Right ventricle myocardium superior (tissue), 1 donor: ENCODE measurements at regions not wholly inside any gene's neighbourhood (a gene's known extent, or its start where the extent isn't known, plus 50 kb on each side); places are given as distances from the start of the nearest gene placed in this dataset.

Experiments used
- ATAC-seq: fragments of 200-7000 bp; cut with Tn5 transposase; one replicate; pipeline ENCODE4 v1.9.1; 2020; ENCODE audit warnings: mild to moderate bottlenecking; ENCODE audit not compliant: poor library complexity
- DNase-seq: peaks from one replicate; pipeline ENCODE4 v3.0.0-alpha.2; 2020
- intact Hi-C: fragments of 100-400 bp; cut with DNase I; formaldehyde crosslinking; loops from one replicate; pipeline ENCODE4 v1.11.2; 2022
- donor health status: DM: no; HTN: yes; CAD: no; lungs with severe emphysema.

- DNase-seq (no peak), ATAC-seq (no peak)
- intact Hi-C loops = no loop called here
These were observed 659.7 kb upstream of the SALL3 start for GRCh38 chr18:78319961-78320360.

GRCh38 chr18:78321402-78321801 lies 658.2 kb upstream of the SALL3 start:
- intact Hi-C loops = no loop called here
- DNase-seq (no peak), ATAC-seq (no peak)

DNA sequence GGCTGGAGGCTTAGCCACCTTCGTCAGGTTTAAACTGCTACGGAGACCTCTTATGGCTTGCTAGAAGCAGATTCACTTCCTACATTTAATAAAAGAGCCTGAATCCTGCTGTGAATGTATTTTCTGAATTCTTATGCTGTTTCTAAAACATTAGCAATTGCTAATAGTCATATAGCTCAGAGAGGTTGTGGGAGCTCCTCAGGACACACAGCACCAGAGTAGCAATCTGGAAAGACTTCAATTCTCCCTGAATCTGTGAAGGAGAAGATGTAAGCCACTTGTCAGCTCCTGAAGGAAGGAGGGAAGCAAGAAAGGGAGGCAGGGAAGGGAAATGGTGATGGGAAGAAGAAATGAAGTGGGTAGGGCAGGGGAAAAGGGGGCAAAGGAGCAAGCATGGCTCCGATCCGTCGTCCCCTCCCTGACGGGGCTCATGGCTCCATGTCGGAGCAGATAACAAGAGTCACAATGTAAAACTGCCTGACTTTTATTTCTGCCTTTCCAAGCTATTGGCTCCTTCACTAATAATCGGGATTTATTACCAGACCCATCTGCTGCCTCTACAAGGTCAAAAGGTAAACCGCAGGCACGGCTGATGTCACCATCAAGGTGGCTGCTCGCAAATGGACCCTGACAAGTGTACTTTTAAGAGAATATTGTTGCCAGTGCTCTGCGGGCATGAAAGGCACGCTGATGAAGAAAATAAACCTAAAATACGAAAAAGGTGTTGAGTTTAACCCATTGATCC lies 656.0 kb upstream of the SALL3 start:
- intact Hi-C loops = no loop called here
- DNase-seq = no peak
- no peak for ATAC-seq

- DNase-seq (no peak), ATAC-seq (no peak)
- intact Hi-C loops = no loop called here
These were observed 652.0 kb upstream of the SALL3 start for GRCh38 chr18:78327643-78328042.

- ATAC-seq (no peak), DNase-seq (no peak)
- intact Hi-C loops = no loop called here
These were observed 648.9 kb upstream of the SALL3 start for GRCh38 chr18:78330766-78331165.

DNA sequence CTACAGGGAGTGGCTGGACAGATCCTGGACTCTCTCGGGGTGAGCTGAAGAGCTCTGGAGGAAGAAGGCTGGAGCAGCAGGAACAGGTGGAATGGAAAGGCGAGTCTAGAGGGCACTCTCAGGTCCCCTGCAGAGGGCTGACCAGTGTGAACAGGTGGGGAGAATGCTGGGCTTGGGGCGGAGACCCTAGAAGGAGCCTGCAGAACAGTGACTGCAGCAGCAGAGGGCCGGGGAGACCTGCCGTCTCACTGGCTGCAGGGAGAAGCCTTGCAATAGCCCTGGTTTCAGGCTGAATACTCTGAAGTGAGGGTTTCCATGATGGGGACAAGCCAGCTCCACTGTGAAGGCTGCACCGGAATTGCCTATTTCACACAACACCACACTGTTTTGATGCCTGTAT lies 626.7 kb upstream of the SALL3 start:
- intact Hi-C loops = no loop called here
- DNase-seq (no peak), ATAC-seq (no peak)

DNA sequence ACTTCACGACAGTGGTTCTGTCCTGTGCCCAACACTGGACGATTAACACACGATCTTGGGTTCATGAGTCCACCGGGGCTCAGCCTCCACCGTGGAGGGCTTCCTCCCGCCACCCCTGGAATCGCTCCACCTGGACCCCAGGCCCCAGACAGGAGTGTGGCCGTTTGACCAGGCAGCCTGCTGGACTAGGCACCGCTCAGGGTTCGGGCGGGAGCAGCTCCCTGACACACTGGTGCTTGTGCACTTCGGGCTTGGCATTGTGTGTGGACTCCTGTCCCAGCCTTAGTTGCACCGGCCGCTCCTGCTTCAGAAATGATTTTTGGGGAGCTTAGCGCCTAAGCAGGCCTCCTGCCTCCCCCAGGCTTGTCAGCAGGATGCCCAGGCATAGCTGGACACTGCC lies 617.4 kb upstream of the SALL3 start:
- DNase-seq = no peak
- intact Hi-C loops = no loop called here
- no peak for ATAC-seq

GRCh38 chr18:78363556-78364387 lies 615.8 kb upstream of the SALL3 start:
- no peak for ATAC-seq
- intact Hi-C loops = no loop called here
- no peak for DNase-seq

DNA sequence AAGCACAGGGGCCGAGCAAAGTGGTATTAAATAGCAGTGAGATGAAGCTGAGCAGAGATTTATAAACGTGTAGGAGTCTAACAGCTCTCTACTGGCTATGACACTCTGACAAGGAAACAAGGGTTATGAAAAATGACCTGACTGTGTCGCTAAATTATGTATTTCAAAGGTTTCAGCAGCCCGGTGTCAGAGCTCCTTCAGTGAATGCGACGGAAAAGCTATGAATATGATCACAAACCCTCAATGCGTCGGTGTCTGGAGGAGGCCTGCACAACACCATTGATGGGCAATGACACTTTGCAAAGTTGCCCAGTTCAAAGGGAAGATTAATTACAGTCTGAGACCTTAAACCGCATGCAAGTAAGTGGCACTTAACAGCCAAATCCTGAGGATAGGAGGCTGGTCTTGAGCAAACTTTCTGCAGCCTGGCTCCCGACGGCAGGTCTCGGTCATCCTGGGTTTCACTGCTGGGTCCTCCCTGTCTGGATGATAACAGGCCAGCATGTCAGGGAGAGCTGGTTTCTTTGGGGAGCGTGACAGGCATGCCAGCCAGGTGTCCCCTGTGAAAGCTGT lies 615.1 kb upstream of the SALL3 start:
- intact Hi-C loops = no loop called here
- no peak for DNase-seq
- no peak for ATAC-seq

GRCh38 chr18:78367996-78368395 lies 611.6 kb upstream of the SALL3 start:
- DNase-seq = no peak
- intact Hi-C loops = no loop called here
- ATAC-seq = peak; percentile 38

GRCh38 chr18:78368726-78369125 lies 610.9 kb upstream of the SALL3 start:
- DNase-seq = no peak
- intact Hi-C loops = no loop called here
- ATAC-seq = no peak

DNA sequence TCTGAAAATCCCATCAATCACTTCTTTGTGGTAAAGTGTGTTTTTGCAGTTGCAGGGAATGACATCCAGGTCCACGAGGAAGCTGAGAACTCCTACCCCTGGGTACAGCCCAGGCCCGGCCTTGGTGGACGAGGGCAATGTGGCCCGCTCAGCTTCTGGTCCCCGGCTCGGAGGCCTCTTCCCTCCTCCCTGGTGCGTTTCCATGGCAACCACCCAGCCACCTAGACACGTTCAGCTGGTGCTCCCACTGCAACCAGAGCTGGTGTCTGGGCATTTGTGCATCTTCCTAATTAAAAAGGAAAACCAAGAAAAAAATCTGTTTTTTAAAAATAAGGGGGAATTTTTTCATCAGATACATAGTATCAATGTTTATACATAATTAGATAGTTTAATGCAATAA lies 603.6 kb upstream of the SALL3 start:
- intact Hi-C loops = no loop called here
- no peak for DNase-seq
- ATAC-seq = no peak

- DNase-seq (no peak), ATAC-seq (no peak)
- intact Hi-C loops = no loop called here
These were observed 601.2 kb upstream of the SALL3 start for GRCh38 chr18:78378403-78378802.

DNA sequence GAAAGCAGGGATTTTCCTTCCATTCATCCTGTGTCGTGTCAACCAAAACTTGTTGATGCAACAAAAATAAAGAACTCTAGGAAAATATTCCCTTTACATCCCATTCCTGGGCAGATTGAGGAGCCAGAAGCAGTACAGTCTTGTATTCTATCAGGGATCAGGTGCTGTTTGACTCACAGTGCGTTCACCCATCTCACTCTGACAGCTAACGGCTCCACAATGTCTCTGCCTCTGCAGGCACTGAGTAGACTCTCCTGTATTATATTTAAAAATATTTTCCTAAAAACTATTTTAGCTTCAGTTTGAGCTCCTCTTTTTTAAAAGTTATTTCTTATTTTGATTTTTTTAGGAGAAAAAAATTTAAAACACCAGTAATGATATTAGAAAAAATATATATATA lies 600.6 kb upstream of the SALL3 start:
- DNase-seq (no peak), ATAC-seq (no peak)
- intact Hi-C loops = no loop called here

DNA sequence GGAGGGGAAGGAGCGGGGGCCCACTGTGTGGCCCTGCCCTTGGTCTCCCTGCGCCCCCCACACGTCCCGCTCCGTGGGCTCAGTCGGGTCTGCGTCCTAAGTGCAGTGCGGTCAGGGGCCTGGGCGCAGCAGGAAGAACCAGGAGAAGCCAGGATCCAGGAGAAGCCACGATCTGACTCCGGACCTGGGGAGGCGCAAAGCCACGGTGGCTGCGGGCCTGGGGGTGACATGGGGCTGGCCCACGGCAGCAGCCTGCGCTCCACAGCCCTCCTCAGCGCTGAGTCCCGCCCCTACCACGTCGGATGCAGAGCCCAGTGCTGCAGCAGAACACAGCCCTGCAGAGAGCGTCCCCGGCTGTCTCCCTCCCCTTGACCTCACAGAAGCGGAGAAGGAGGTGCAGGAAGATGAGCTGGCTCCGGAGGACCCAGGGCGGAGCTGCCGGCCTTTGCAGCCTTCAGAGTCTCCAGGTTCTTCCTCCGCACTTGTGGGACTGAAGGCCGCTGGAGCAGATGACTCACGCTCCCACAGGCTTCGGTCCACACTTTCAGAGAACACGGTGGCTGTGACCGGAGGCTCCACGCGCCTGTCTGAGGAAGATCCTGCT lies 589.2 kb upstream of the SALL3 start:
- ATAC-seq = no peak
- no peak for DNase-seq
- intact Hi-C loops = no loop called here

DNA sequence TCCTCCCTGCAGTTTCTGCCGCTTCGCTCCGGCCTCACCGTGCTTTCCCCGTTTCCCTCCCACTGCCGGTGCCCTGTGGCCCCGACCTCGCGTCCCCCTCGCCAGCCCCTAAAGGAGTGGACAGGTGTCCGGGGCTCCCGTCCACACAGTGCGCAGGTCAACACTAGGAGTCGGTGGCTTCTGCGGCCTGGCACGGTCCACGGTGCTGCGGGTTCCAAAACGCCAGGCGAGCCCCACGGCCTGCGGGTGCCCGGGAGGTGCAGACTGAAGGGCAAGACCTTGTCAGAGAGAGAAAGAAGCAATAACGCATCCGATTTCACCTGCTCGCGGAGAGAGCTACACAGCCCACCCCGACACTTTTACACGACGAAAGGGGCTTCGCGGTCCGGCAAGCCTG lies 588.7 kb upstream of the SALL3 start:
- intact Hi-C loops = no loop called here
- ATAC-seq (no peak), DNase-seq (no peak)

GRCh38 chr18:78393086-78393862 lies 586.3 kb upstream of the SALL3 start:
- intact Hi-C loops = no loop called here

GRCh38 chr18:78396077-78396476 lies 583.5 kb upstream of the SALL3 start:
- DNase-seq (no peak), ATAC-seq (no peak)
- intact Hi-C loops = no loop called here

More at GRCh38 chr18:78393086-78393862, 586.3 kb upstream of the SALL3 start:
- ATAC-seq = no peak
- no peak for DNase-seq

DNA sequence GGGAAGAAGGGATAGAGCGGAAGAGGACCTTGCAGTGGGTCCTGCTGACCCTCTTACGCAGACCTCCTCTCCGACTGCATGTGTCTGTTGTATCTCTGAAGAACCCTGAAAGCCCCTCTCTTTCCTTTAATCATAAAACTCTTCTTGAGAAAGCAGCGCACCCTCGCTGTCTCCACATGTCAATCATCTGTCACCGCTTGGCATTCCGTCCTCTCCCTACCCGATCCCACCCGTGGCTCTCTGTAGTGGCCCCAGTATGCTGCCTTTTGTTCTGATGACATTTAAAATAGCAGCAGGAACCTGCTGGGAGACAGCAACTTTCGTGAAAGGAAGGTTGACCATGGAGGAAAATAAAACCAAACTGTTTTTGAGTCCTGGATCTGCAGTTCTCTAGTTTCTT lies 582.9 kb upstream of the SALL3 start:
- ATAC-seq (no peak), DNase-seq (no peak)
- intact Hi-C loops = no loop called here
